Inflammatory macrophage treated with lipopolysaccharide for 4 hours (primary cell): ENCODE measurements at regions not wholly inside any gene's neighbourhood (a gene's known extent, or its start where the extent isn't known, plus 50 kb on each side); places are given as distances from the start of the nearest gene placed in this dataset.
"Not testable (repeated sequence)": the region's sequence is repeated elsewhere in the genome, so short reads cannot be mapped to it uniquely, and the experiment has no call there.

Experiments used
- DNase-seq: peaks from one replicate; pipeline ENCODE4 v3.0.0-alpha.2; 2020

DNA sequence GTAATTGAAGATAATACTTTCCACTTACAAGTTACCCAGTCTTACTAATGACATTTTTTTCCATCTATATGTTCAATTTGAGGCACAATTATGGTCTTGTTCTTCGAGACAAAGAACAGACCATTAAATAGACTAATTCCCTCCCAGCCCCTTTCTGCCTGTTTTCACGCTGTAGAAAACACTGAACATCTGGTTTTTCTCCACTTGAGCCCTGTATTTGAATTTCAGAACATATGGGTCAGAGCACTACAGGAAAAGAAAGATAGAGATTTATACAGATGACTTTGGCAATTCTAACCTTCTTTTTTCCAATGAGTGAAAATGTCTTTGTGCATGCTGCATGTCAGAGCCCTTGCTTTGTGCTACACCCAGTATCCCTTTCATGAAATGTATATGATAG, 506.9 kb downstream of the LRRC70 start:
- DNase-seq, result no peak

DNA sequence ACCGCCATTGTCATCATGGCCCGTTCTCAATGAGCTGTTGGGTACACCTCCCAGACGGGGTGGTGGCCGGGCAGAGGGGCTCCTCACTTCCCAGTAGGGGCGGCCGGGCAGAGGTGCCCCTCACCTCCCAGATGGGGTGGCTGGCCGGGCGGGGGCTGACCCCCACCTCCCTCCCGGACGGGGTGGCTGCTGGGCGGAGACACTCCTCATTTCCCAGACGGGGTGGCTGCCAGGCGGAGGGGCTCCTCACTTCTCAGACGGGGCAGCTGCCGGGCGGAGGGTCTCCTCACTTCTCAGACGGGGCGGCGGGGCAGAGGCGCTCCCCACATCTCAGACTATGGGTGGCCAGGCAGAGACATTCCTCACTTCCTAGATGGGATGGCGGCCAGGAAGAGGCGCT, 505.1 kb downstream of the LRRC70 start:
- not testable (repeated sequence) for DNase-seq

DNA sequence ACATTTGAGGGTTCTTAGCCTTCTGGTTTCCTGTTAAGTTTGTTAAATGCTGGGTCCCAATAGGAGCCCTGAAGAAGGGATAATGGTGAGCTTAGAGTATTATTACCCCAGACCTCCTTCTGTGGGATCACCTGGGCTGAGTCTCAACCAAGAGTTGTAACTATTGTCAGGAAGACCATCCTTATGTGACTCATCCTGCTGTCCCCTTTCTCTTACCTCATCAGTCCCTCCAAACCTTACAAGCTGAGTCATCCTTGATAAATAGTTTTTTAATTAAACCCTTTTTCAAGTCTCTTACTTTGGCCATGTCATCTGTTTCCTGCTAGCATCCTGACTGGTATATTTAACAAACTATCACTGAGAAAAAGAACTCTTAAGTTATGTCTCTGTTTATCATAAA, 502.8 kb downstream of the LRRC70 start:
- DNase-seq, result no peak

DNA sequence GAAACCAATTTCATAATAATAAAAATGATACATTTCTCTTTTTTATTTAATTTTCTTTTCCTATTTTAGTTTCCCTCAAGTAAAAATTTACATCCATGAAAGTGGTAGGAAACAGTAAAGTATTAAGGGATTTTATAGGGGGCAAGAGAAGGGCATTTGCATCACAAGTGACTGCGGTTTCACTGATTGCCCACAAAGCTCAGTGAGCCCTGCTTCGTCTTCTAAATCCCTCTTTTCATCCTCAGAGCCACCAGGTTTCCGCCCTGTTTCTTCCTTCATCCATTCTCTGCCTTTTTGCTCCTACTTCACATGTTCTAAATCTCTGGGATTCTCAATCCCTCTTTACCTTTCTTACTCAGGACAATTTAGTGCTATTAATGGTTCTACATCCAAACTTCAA, 491.4 kb downstream of the LRRC70 start:
- DNase-seq, result no peak

DNA sequence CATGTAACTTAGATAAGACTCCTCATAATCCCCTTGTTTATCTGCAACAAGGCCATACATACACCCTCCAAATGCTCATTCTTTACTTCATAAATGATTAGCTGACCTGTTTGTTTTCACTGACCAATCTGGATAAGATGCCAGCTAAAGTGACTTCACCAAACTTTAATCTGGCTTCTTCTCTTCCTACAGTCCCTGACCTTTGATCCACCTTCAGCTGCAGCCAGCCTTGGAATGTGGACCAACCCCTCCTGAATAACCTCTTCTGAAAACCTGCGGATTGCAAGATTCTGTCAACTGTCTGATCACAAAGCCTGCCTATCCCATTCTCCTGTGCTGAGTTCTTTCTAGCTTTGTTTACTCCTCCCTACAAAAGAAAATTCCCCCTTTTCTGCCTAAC, 476.8 kb downstream of the LRRC70 start:
- DNase-seq, result no peak

DNA sequence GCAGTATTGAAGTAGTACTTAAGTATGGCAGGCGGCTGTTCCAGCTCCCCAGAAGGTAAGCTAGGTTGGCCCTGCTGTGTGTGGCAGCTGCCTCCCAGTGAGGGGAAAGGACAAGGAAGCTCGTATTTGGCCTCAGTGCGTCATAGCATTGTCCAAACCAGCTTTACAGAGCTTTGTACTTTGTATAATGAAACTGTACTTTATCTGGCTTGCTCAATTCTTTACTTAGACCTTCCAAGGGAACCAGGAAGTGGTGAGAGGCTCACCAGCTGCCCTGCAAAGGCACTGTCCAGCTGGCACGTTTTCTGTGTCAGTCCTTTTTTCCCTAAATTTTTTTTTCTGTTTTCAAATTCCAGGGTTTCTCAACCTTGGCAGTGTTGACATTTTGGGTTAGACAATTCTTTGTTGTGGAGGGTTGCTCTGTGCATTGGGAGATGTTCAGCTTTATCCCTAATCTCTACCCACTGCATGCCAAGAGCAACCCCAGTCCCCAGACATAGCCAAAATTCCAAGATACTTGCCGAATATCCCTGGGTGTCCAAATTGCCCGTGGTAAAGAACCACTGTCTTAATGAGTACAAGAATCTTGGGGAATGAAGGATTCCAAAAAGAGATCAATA, 474.5 kb downstream of the LRRC70 start:
- DNase-seq, result no peak

DNA sequence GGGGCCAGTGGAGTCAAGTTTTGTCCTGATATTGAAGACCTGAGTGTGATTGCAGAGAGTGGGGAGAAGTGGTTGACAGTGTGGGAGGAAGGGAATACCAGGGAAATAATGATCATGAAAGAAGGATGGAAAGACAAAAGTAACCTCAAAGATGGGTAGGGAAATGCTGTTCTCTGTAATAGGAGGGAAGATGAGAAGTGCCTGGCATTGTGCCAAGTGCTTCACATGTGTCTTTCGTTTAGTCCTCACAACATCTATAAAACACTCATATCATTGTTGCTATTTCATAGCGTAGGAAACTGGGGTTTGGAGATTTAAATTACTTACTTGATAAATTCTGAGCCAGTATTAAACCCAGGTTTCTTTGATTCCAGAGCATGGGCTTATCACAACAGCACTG, 472.3 kb downstream of the LRRC70 start:
- DNase-seq, result no peak

DNA sequence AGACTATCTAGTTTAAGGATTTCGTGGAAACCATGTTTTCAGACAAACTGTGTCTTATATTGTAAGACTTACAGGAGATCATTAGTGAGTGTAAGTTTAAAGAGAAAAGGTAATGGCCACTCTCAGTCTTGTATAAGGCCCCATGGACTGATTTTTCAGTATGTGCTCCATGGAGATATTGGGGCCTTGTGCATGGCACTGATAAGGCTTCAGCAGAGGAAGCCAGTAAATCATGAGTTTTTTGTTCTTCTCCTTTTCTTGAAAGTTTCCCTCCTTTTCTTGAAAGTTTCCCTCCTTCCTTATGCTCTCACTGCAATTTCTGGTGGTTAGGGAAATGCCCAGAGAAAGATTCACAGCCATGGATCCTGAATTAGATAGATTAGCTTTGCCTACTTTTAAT, 471.3 kb downstream of the LRRC70 start:
- DNase-seq, result no peak

DNA sequence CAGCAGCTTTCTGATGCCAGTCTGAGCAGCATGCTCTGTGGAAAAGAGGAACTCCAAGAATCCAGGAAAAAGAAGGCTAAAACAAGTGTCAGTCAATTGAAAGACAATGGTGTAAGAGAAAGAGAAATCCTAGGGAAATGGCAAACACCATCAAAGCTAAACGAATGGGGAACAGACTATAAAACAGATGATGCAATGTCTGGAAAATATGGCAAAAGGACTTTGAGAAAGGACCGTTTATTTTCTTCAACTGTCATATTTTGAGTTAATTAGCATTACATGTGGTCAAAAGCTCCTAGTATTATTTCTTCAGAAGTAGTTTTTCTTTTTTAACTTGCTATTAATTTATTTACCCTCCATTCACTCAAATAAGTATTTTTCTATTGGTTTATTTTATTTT, 465.2 kb downstream of the LRRC70 start:
- DNase-seq, result no peak

DNA sequence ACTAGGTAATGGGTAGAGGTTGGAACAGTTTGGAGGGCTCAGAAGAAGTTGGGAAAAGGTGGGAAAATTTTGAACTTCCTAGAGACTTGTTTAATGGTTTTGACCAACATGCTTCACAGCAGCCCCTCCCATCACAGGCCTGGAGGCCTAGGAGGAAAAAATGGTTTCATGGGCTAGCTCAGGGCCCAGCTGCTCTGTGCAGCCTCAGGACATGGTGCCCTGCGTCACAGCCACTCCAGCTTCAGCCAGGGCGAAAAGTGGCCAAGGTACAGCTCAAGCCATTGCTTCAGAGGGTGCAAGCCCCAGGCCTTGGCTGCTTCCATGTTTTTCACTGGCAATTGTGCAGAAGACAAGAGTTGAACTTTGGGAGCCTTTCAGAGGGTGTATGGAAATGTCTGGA, 453.7 kb downstream of the LRRC70 start:
- DNase-seq, result no peak

DNA sequence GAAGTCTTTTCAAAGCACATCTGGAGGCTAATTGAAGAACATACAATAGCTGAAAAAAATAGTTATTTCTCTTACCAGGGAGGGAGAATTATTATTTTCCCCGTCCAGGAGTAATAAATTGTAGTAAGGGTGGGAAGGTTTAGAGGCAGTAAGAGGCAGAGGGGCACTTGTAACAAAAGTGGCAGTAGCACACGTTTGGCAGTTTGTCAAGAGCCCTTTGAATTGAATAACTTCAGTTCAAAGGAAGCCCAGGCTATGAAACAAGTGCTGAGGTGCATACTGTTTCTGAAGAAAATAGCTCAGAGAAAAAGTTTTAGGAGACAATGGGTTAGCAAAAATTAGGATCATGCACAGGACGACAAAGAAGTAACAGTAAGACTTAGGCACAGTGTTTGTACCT, 451.3 kb downstream of the LRRC70 start:
- DNase-seq, result no peak

DNA sequence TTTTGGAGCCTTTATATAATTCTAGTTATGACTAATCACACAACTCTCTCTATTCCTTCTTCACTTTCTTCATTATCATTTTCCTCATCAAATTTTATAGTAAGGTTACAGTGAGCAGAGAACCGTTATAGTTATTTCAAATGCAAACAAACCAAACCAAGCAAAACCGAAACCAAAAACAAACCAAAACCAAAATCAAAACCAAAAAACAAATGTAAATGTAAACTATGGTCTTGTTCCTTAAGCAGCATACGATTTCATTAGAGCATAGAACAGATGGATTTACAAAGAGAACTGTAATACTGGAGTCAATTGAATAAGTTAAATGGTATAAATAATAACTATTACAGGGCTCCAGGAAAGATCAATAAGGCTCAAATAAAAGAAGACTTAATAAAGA, 447.1 kb downstream of the LRRC70 start:
- DNase-seq, result no peak

DNA sequence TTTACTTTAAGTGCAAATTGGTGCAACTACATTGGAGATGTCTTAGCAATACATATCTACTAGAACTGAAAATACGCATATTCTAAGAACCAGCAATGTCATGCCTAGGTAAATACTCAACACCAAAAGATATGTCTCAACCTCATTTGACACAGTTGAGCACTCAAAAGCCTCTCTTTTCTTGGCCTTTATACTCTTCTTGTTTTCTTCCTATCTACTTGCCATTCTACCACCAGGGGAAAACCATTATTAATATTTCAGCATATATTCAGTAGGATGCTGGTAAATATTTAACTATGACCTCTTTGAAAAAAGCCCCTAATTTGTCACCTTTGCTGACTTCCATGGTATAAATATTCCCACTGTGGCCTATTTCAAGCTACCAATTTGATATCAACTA, 443.8 kb downstream of the LRRC70 start:
- DNase-seq, result no peak

DNA sequence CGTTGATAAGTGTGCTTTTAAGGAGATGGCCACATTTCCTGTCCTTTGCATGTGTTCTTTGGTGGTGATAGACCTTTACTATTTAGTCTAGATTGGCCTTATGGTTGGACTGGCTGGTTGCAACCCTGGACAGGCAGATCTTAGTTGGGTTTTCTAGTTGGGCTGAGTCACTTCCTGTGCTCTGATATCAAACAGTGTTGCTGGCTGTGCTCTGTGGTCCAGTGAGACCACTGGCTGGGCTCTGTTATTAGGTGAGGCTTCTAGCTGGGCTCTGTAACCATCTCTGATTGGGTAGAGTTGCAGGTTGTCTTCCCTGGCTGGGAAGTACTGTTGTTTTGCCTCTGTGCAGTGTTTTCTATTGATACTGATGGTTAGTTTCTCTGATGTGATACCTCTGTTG, 432.5 kb downstream of the LRRC70 start:
- no peak for DNase-seq

DNA sequence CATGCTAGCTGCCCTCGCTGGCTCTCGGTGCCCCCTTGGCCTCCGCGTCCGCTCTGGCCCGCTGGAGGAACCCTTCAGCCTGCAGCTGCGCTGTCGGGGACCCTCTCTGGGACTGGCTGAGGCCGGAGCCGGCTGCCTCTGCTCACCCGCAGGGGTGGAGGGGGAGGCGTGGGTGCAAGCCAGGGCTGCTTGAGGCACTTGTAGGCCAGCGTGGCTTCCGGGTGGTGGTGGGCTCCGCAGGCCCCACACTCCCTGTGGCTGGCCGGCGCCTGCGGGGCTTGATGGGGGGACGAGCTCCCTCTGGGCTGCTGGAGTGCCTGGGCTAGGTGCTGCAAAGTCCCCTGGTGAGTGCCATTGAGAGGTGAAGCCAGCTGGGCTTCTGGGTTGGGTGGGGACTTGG, 429.6 kb downstream of the LRRC70 start:
- DNase-seq, result no peak

DNA sequence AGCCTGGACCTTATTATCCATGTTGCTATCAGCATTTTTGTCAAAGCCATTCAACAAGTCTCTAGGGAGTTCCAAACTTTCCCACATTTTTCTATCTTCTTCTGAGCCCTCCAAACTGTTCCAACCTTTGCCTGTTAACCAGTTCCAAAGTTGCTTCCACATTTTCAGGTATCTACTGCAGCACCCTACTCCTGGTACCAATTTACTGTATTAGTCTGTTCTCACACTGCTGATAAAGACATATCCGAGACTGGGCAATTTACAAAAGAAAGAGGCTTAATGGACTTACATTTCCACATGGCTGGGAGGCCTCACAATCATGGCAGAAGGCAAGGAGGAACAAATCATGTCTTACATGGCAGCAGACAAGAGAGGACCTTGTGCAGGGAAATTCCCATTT, 416.2 kb downstream of the LRRC70 start:
- DNase-seq, result not testable (repeated sequence)

DNA sequence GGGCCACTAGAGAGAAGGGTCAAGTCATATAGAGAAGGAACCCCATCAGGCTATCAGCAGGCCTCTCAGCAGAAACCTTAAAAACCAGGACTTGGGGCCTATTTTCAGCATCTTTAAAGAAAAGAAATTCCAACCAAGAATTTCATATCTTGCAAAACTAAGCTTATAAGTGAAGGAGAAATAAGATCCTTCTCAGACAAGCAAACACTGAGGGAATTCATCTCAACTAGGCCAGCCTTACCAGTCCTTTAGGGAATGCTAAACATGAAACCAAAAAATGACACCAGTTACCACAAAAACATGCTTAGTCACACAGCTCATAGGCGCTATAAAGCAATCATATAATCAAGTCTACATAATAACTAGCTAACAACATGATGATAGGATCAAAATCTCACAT, 407.1 kb downstream of the LRRC70 start:
- no peak for DNase-seq

DNA sequence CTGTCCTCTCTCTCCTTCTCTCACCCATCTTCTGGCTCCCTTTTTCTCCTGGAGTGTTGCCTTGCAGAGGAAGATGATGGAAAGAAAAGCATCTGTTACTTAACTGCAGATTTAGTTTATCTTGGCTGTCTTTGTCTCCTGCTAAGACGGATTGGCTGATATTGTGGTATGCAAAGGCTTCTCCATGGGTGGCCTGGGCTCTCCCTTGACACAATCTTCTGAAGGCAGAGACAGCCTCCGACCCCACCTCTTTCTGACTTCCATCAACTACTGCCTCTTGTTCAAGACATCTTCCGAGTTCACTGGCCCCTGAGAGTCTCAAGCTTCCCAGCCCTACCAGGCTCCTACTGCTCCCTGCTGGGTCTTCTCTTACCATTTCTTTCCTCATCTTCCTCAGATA, 403.7 kb downstream of the LRRC70 start:
- no peak for DNase-seq

DNA sequence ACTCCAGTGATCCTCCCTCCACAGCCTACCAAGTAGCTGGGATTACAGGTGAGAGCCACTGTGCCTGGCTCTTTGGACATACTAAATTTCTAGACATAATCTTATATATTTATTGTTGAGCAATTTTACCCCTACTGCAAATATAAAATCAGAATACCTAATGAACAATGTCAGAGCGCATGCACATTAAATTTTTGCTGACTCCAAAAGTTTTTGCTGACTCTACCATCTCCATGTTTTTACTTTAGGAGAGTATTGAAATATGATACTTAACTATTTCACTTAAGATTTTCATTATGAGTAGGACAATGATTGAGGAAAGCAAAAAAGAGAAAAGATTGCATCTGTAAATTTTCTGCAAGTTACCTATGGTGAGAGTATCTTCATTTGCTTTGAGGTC, 402.3 kb downstream of the LRRC70 start:
- no peak for DNase-seq

DNA sequence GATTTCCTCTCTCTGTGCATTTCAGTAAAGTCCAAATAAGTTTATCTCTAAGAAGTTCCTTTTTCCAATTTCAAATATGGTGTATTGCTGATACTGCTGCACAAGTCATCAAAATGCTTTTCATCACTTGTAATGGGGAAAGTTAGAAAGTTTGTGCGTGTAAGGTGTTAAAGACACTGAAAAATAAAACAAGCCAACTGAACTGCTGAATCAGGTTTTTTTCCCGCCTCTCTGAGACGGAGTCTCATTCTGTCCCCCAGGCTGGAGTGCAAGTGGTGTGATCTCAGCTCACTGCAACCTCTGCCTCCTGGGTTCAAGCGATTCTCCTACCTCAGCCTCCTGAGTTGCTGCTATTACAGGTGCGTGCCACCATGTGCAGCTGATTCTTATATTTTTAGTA, 400.9 kb downstream of the LRRC70 start:
- no peak for DNase-seq

DNA sequence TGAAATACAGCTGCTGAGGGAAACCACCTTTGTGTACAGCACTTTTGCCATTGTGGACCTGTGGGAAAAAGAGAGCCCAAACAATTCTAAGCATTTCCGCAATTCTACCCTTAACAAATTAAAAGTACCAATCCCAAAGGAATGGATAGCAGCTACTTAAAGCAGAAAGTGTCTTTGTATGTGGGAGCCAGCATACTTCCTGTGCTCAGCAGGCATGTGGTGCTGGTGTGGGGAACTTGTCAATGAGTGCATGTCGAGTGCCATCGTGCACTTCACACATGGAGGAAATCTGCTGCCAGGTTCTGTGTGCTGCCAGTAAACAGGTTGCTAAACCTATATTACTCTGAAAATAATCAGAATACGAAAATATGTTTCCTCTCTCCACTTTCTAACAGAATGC, 399.0 kb downstream of the LRRC70 start:
- DNase-seq, result no peak

DNA sequence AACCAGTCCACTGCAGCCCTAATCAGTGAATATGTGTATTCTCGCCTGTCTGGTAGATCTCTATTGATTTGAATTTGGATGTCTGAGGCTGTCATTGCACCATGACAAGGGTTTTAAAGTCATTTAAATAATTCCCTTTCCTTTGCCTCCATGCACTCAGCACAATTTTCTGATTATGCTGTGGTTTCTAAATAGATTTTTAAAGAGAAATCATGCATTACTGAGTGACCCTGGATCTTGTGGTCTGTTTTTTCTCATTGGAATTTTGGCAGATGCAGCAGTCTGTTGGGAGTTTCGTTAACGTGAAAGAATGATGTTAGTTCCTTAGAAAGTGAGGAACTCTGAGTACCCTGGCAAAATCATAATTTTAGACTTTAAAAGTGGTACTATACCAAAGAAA, 396.0 kb downstream of the LRRC70 start:
- DNase-seq, result no peak

DNA sequence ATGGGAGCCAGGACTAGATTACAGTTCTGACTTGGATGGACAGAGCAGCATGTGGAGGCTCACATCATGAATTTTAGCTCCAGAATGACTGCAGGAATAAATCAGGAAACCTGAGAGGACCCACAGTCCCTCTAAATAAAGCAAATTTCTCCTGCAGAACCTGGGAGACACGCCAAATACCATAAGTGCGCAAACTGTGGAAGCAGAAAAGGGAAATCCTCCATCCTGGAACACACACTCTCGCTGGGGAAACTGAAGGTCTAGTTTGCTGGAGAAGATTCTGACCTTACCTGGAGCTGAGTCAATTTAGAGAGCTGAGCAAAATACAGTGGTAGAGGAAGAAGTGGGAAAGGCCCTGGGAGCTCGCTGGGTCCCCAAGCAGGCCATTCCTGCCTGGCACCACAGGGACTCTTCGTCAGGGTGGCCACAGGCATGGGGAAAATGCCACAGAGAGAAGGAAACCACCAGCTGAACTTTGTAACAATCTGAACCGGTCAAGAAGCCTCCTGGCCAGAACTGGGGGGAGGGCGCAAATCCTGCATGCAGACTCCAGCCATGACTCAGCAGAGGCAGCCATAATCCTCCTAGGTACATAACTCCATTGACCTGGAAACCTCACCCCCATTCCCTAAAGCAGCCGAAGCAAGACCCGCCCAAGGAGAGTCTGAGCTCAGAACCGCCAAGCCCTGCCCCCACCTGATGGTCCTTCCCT, 390.9 kb downstream of the LRRC70 start:
- no peak for DNase-seq

DNA sequence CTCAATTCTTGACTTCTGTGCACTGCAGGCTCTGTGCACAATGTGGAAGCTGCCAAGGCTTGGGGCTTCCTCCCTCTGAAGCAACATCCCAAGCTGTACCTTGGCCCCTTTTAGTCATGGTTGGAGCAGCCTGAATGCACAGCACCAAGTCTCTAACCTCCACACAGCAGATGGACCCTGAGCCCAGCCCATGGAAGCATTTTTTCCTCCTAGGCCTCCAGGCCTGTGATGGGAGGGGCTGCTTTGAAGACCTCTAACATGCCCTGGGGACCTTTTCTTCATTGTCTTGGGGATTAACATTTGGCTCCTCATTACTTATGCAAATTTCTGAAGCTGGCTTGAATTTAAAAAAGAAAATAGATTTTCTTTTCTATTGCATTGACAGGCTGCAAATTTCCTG, 385.8 kb downstream of the LRRC70 start:
- no peak for DNase-seq

DNA sequence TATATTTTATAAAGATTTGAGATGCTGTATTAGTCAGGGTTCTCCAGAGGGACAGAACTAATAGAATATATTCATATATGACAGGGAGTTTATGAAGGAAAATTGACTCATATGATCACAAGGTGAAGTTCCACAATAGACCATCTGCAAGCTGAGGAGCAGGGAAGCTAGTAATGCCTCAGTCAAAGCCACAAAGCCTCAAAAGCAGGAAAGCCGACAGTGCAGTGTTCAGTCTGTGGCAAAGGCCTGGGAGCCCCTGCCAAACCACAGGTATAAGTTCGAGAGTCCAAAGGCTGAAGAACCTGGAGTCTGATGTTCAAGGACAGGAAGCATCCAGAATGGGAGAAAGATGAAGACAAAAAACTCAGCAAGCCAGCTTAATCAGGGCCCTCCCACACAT, 382.2 kb downstream of the LRRC70 start:
- DNase-seq, result no peak
